ENCODE measurements at regions not wholly inside any gene's neighbourhood (a gene's known extent, or its start where the extent isn't known, plus 50 kb on each side); places are given as distances from the start of the nearest gene placed in this dataset.

GRCh38 chr16:52929478-52930400 lies 123.0 kb downstream of the CHD9NB start:
- no peak overlapping the region for H3K4me3 ChIP-seq (ENCODE audit: low read depth, low read length)
- DNase-seq: no peak
- H3K27me3 ChIP-seq (replicated peaks): no peaks in the 10 kb centered on the region
- no peaks in the 10 kb centered on the region for H3K36me3 ChIP-seq (replicated peaks)
- in situ Hi-C loops (cut with HindIII; ENCODE audit: low pct_ligation_motif_present, low sequenced_read_pairs): no loop called here
- H3K27ac ChIP-seq: no peak overlapping the region
- TF ChIP-seq CTCF (IDR thresholded peaks at IDR 0.05; ENCODE audit: low read depth, low read length, missing control alignments): no peak

GRCh38 chr16:52928955-52929354 lies 123.7 kb downstream of the CHD9NB start:
- no peak overlapping the region for H3K4me3 ChIP-seq (ENCODE audit: low read depth, low read length)
- H3K27me3 ChIP-seq (replicated peaks): no peaks in the 10 kb centered on the region
- DNase-seq: no peak
- TF ChIP-seq CTCF (IDR thresholded peaks at IDR 0.05; ENCODE audit: low read depth, low read length, missing control alignments): no peak
- no peak overlapping the region for H3K27ac ChIP-seq
- no peaks in the 10 kb centered on the region for H3K36me3 ChIP-seq (replicated peaks)
- in situ Hi-C loops (cut with HindIII; ENCODE audit: low pct_ligation_motif_present, low sequenced_read_pairs): no loop called here

- Histone ChIP-seq H3K27me3 (replicated peaks) (no peaks in the 10 kb centered on the region), H3K36me3 (replicated peaks) (no peaks in the 10 kb centered on the region), H3K4me3 (ENCODE audit: low read depth, low read length) (no peak overlapping the region), H3K27ac (no peak overlapping the region)
- no peak for DNase-seq
- in situ Hi-C loops (cut with HindIII; ENCODE audit: low pct_ligation_motif_present, low sequenced_read_pairs): no loop called here
- TF ChIP-seq CTCF (IDR thresholded peaks at IDR 0.05; ENCODE audit: low read depth, low read length, missing control alignments): no peak
These were observed 127.6 kb downstream of the CHD9NB start for GRCh38 chr16:52925143-52925542.

- Histone ChIP-seq H3K27ac (no peak overlapping the region), H3K4me3 (ENCODE audit: low read depth, low read length) (no peak overlapping the region), H3K36me3 (replicated peaks) (no peaks in the 10 kb centered on the region), H3K27me3 (replicated peaks) (no peaks in the 10 kb centered on the region)
- DNase-seq: no peak
- in situ Hi-C loops (cut with HindIII; ENCODE audit: low pct_ligation_motif_present, low sequenced_read_pairs): no loop called here
- no peak for TF ChIP-seq CTCF (IDR thresholded peaks at IDR 0.05; ENCODE audit: low read depth, low read length, missing control alignments)
These were observed 128.5 kb downstream of the CHD9NB start for GRCh38 chr16:52924162-52924561.

- no peak for TF ChIP-seq CTCF (IDR thresholded peaks at IDR 0.05; ENCODE audit: low read depth, low read length, missing control alignments)
- H3K4me3 ChIP-seq (ENCODE audit: low read depth, low read length): no peak overlapping the region
- in situ Hi-C loops (cut with HindIII; ENCODE audit: low pct_ligation_motif_present, low sequenced_read_pairs): no loop called here
- H3K36me3 ChIP-seq (replicated peaks): no peaks in the 10 kb centered on the region
- no peak for DNase-seq
- H3K27me3 ChIP-seq (replicated peaks): no peaks in the 10 kb centered on the region
- H3K27ac ChIP-seq: no peak overlapping the region
These were observed 131.6 kb downstream of the CHD9NB start for GRCh38 chr16:52921104-52921503.

Measured in brain microvascular endothelial cell (primary cell).